H1 (cell line): ENCODE measurements at regions not wholly inside any gene's neighbourhood (a gene's known extent, or its start where the extent isn't known, plus 50 kb on each side); places are given as distances from the start of the nearest gene placed in this dataset.

ENCODE experiments used
- CTCF ChIA-PET: fragments of 300-600 bp; sonication (Branson Sonifier 250); formaldehyde crosslinking; loops from one replicate; lab custom pipeline; 2021; ENCODE audit not compliant: partially characterized antibody; lab: Charles Lee
- POLR2A ChIA-PET: fragments of 300-600 bp; sonication (Branson Sonifier 250); formaldehyde crosslinking; loops from one replicate; lab custom pipeline; 2021; ENCODE audit warnings: inconsistent platforms; ENCODE audit not compliant: partially characterized antibody; lab: Charles Lee
- DNase-seq, 2 experiments: peaks; one replicate each; pipeline versions ENCODE4 v3.0.0 to v3.0.0-alpha.2; 2010 to 2022; ENCODE audit warnings: low spot score in 2 of 2, low read depth in 1 of 2, mixed read lengths in 1 of 2
- FAIRE-seq: peaks from 2 replicates; lab custom pipeline; 2011; peaks lifted over from hg19 to GRCh38; lab: Jason Lieb, UNC
- H2AFZ ChIP-seq: 2 replicates; pipeline ENCODE4 v1.8.1; 2012; ENCODE audit warnings: low read length, inconsistent platforms
- H2AK5ac ChIP-seq: 2 replicates; pipeline ENCODE4 v1.6.1; 2013; ENCODE audit warnings: low read depth, low read length
- H2BK120ac ChIP-seq: replicated peaks from 2 replicates; pipeline ENCODE3; 2013; ENCODE audit warnings: low read depth, low read length, inconsistent platforms
- H2BK12ac ChIP-seq: 2 replicates; pipeline ENCODE4 v1.6.1; 2013; ENCODE audit warnings: low read depth, low read length
- H2BK15ac ChIP-seq: 2 replicates; pipeline ENCODE4 v1.6.1; 2013; ENCODE audit warnings: low read length
- H2BK20ac ChIP-seq: 2 replicates; pipeline ENCODE4 v1.6.1; 2013; ENCODE audit warnings: low read length
- H2BK5ac ChIP-seq: 2 replicates; pipeline ENCODE4 v1.6.1; 2013; ENCODE audit warnings: low read depth, low read length
- H3K14ac ChIP-seq: 2 replicates; pipeline ENCODE4 v1.6.1; 2013; ENCODE audit warnings: inconsistent platforms; ENCODE audit not compliant: insufficient read length
- H3K18ac ChIP-seq: 2 replicates; pipeline ENCODE4 v1.6.1; 2013; ENCODE audit warnings: low read length; ENCODE audit errors: extremely low read depth
- H3K23ac ChIP-seq: 2 replicates; pipeline ENCODE4 v1.6.1; 2013; ENCODE audit warnings: inconsistent platforms; ENCODE audit not compliant: insufficient read length
- H3K23me2 ChIP-seq: 2 replicates; pipeline ENCODE4 v1.6.1; 2013; ENCODE audit warnings: low read depth, low read length
- H3K27ac ChIP-seq: 2 replicates; pipeline ENCODE4 v1.6.1; 2011; ENCODE audit warnings: low read depth, low read length, inconsistent platforms
- H3K27me3 ChIP-seq, 4 experiments: replicated peaks in 1 of 4; 1 replicate in 1 of 4; 2 replicates in 3 of 4; pipeline versions ENCODE4 v1.6.1 to v1.8.1; 2011 to 2013; ENCODE audit warnings: low read length in 3 of 4, mild to moderate bottlenecking in 3 of 4, inconsistent platforms in 2 of 4, mixed read lengths in 2 of 4, moderate library complexity in 1 of 4; ENCODE audit not compliant: control insufficient read depth in 3 of 4, insufficient read depth in 3 of 4; ENCODE audit errors: extremely low read depth in 1 of 4
- H3K36me3 ChIP-seq, 4 experiments: 2 replicates each; pipeline versions ENCODE4 v1.6.1 to v1.8.1; 2011 to 2013; ENCODE audit warnings: mild to moderate bottlenecking in 4 of 4, low read length in 3 of 4, moderate library complexity in 2 of 4, control low read depth in 1 of 4, inconsistent platforms in 1 of 4; ENCODE audit not compliant: insufficient read depth in 4 of 4, control insufficient read depth in 2 of 4
- H3K4ac ChIP-seq: replicated peaks from 2 replicates; pipeline ENCODE3; 2013; ENCODE audit warnings: low read length, low read depth, mixed read lengths, inconsistent platforms; ENCODE audit not compliant: insufficient read length
- H3K4me1 ChIP-seq, 4 experiments: replicated peaks in 1 of 4; 1 replicate in 1 of 4; 2 replicates in 3 of 4; pipeline versions ENCODE4 v1.6.1 to v1.8.1; 2011 to 2013; ENCODE audit warnings: low read length in 3 of 4, inconsistent platforms in 2 of 4, mixed read lengths in 1 of 4; ENCODE audit not compliant: insufficient read depth in 4 of 4, control insufficient read depth in 3 of 4
- H3K4me2 ChIP-seq, 2 experiments: 2 replicates each; pipeline versions ENCODE4 v1.6.1 to v1.8.1; 2011 to 2013; ENCODE audit warnings: low read depth in 2 of 2, low read length in 2 of 2, control low read depth in 1 of 2, inconsistent platforms in 1 of 2, mild to moderate bottlenecking in 1 of 2; ENCODE audit not compliant: insufficient read depth in 1 of 2
- H3K4me3 ChIP-seq, 4 experiments: fragments of 200-600, 300-600 bp in 1 of 4; sonication (generic), shearing (Covaris generic), sonication (Bioruptor Twin) in 1 of 4; 2 replicates each; pipeline versions ENCODE4 v1.5.1 to v1.8.1; 2011 to 2016; ENCODE audit warnings: low read length in 4 of 4, low read depth in 3 of 4, control low read depth in 2 of 4, inconsistent platforms in 2 of 4, mild to moderate bottlenecking in 2 of 4, mixed read lengths in 1 of 4, moderate library complexity in 1 of 4; ENCODE audit not compliant: insufficient read depth in 2 of 4; ENCODE audit errors: extremely low read depth in 1 of 4
- H3K56ac ChIP-seq: replicated peaks from 2 replicates; pipeline ENCODE3; 2013; ENCODE audit warnings: low read depth, mild to moderate bottlenecking, mixed read lengths, low read length, inconsistent platforms; ENCODE audit not compliant: insufficient read length
- H3K79me1 ChIP-seq: 2 replicates; pipeline ENCODE4 v1.6.1; 2013; ENCODE audit warnings: low read depth, low read length, control low read depth
- H3K79me2 ChIP-seq, 2 experiments: 2 replicates each; pipeline versions ENCODE4 v1.6.1 to v1.8.1; 2012 to 2013; ENCODE audit warnings: low read length in 2 of 2, mild to moderate bottlenecking in 2 of 2, inconsistent platforms in 1 of 2; ENCODE audit not compliant: insufficient read depth in 2 of 2, control insufficient read depth in 1 of 2
- H3K9ac ChIP-seq, 4 experiments: replicated peaks in 1 of 4; 1 replicate in 1 of 4; 2 replicates in 3 of 4; pipeline versions ENCODE4 v1.6.1 to v1.8.1; 2011 to 2013; ENCODE audit warnings: low read depth in 3 of 4, low read length in 3 of 4, control low read depth in 2 of 4, mild to moderate bottlenecking in 2 of 4, moderate library complexity in 2 of 4, inconsistent platforms in 1 of 4; ENCODE audit errors: extremely low read depth in 1 of 4
- H3K9me3 ChIP-seq, 2 experiments: 2 replicates each; pipeline versions ENCODE4 v1.6.1 to v1.8.1; 2012 to 2013; ENCODE audit warnings: mild to moderate bottlenecking in 2 of 2, moderate library complexity in 2 of 2, control low read depth in 1 of 2, inconsistent platforms in 1 of 2, low read depth in 1 of 2, low read length in 1 of 2, mixed read lengths in 1 of 2; ENCODE audit not compliant: insufficient read depth in 2 of 2
- H4K20me1 ChIP-seq, 2 experiments: replicated peaks in 1 of 2; 2 replicates each; pipeline versions ENCODE3 to v1.8.1; 2011 to 2013; ENCODE audit warnings: inconsistent platforms in 2 of 2, low read length in 2 of 2, mild to moderate bottlenecking in 1 of 2; ENCODE audit not compliant: insufficient read depth in 2 of 2, control insufficient read depth in 1 of 2
- H4K5ac ChIP-seq: 2 replicates; pipeline ENCODE4 v1.6.1; 2013; ENCODE audit warnings: low read length, low read depth, mixed read lengths, inconsistent platforms; ENCODE audit not compliant: insufficient read length
- H4K8ac ChIP-seq: 2 replicates; pipeline ENCODE4 v1.8.0; 2013; ENCODE audit warnings: mild to moderate bottlenecking, moderate library complexity, low read length, inconsistent platforms; ENCODE audit not compliant: insufficient read depth; ENCODE audit errors: extremely low read depth
- H4K91ac ChIP-seq: replicated peaks from 2 replicates; pipeline ENCODE3; 2013; ENCODE audit warnings: low read length, mixed read lengths, inconsistent platforms; ENCODE audit not compliant: insufficient read length
- BCL11A ChIP-seq, 2 experiments: IDR thresholded peaks; one replicate each; pipeline ENCODE4 v1.6.1; 2011; ENCODE audit warnings: low read depth in 2 of 2, low read length in 2 of 2, mild to moderate bottlenecking in 2 of 2
- CREB1 ChIP-seq: IDR thresholded peaks from 2 replicates; pipeline ENCODE4 v1.6.1; 2012; ENCODE audit warnings: inconsistent platforms
- CTBP2 ChIP-seq: IDR thresholded peaks from 2 replicates; pipeline ENCODE4 v1.7.0; 2011; ENCODE audit warnings: borderline replicate concordance, mild to moderate bottlenecking, moderate library complexity, mixed read lengths, low read length; ENCODE audit not compliant: insufficient read depth, insufficient read length
- EP300 ChIP-seq, 2 experiments: IDR thresholded peaks; 1 replicate in 1 of 2; 2 replicates in 1 of 2; pipeline ENCODE4 v1.6.1; 2011 to 2012; ENCODE audit warnings: low read depth in 2 of 2, low read length in 2 of 2, mild to moderate bottlenecking in 2 of 2, borderline replicate concordance in 1 of 2, inconsistent platforms in 1 of 2, moderate library complexity in 1 of 2
- EZH2 ChIP-seq: fragments of 200-600 bp; sonication (generic); IDR thresholded peaks from 2 replicates; pipeline ENCODE4 v1.7.1; 2012; ENCODE audit warnings: low read depth, mild to moderate bottlenecking, moderate library complexity, low read length, inconsistent platforms; ENCODE audit not compliant: severe bottlenecking
- HDAC6 ChIP-seq: IDR thresholded peaks from one replicate; pipeline ENCODE4 v1.7.1; 2012; ENCODE audit warnings: low read depth, mild to moderate bottlenecking, inconsistent platforms, low read length, moderate library complexity
- KDM5A ChIP-seq: fragments of 200-600 bp; IDR thresholded peaks from 2 replicates; pipeline ENCODE4 v1.7.1; 2012; ENCODE audit warnings: mild to moderate bottlenecking, low read length, inconsistent platforms, mixed read lengths
- MAX ChIP-seq: IDR thresholded peaks from 2 replicates; pipeline ENCODE4 v1.6.1; 2012; ENCODE audit warnings: inconsistent platforms
- NRF1 ChIP-seq: IDR thresholded peaks from 2 replicates; pipeline ENCODE4 v1.6.1; 2011; ENCODE audit warnings: mild to moderate bottlenecking, low read depth, low read length, improper control_type of control experiment
- POU5F1 ChIP-seq: IDR thresholded peaks from 2 replicates; pipeline ENCODE4 v1.6.1; 2011; ENCODE audit warnings: low read depth, mild to moderate bottlenecking, low read length, moderate library complexity
- SAP30 ChIP-seq: fragments of 300-600 bp; sonication (generic); IDR thresholded peaks from 2 replicates; pipeline ENCODE4 v1.7.1; 2012; ENCODE audit warnings: low read length, moderate library complexity, mild to moderate bottlenecking, inconsistent platforms; ENCODE audit not compliant: insufficient read depth, insufficient replicate concordance
- SIX5 ChIP-seq: IDR thresholded peaks from 2 replicates; pipeline ENCODE4 v1.6.1; 2011; ENCODE audit warnings: mild to moderate bottlenecking, low read depth, low read length
- TAF7 ChIP-seq: optimal IDR thresholded peaks from 2 replicates; pipeline ENCODE3; 2011; ENCODE audit warnings: low read depth, mild to moderate bottlenecking, inconsistent platforms, low read length, moderate library complexity, borderline replicate concordance
- TCF12 ChIP-seq: IDR thresholded peaks from 2 replicates; pipeline ENCODE4 v1.6.1; 2011; ENCODE audit warnings: low read depth, mild to moderate bottlenecking, low read length
- ZNF274 ChIP-seq: IDR thresholded peaks from 2 replicates; pipeline ENCODE4 v1.7.0; 2012; ENCODE audit warnings: low read length, borderline replicate concordance; ENCODE audit errors: extremely low read depth
- WGBS, 2 experiments: shearing (Covaris generic) in 1 of 2; methylation state at CpG; one replicate each; pipeline versions ENCODE4 v1.1.6 to v1.1.7; 2013 to 2015; ENCODE audit warnings: low lambda C conversion rate in 2 of 2, mixed read lengths in 2 of 2, inconsistent platforms in 1 of 2, low coverage in 1 of 2, missing lambda C conversion rate in 1 of 2; ENCODE audit not compliant: insufficient replicate concordance in 2 of 2, insufficient coverage in 1 of 2, insufficient read length in 1 of 2; ENCODE audit errors: extremely low coverage in 1 of 2, missing lambda C conversion rate in 1 of 2; 5-methylcytosine and 5-hydroxymethylcytosine counted together

DNA sequence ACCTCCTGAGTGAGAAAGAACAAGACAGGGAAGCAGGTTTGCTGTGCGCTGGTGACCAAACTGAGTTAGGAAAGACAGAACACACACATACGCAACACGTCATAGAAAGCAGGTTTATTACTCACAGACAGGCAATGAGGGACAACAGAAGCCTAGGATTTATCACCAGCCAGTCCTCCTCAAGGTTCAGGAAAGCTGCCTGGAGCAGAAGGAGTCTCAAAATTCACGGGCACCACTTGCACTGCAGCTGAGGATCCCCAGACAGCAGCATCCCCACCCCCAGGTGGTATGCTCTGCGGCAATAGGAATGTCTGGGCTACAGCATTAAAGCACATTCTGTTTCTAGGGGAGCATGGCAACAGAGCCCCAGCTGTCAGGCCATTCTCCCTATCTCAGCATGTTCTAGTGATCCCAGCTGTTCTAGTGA is 284.4 kb upstream of the RGPD4 start:
- no peak overlapping the region for H3K4me3 ChIP-seq
- FAIRE-seq, result peak; percentile 75
- H4K8ac ChIP-seq, result no peak overlapping the region
- H4K20me1 ChIP-seq, result no peaks in the 10 kb centered on the region
- ChIA-PET CTCF (no interaction called here), POLR2A (no interaction called here)
- no peak overlapping the region for H2BK5ac ChIP-seq
- H2AK5ac ChIP-seq, result no peak overlapping the region
- no peaks in the 10 kb centered on the region for H3K79me1 ChIP-seq
- H3K27me3 ChIP-seq, result no peaks in the 10 kb centered on the region
- no peak overlapping the region for H3K23ac ChIP-seq
- H2BK15ac ChIP-seq, result no peak overlapping the region
- H3K18ac ChIP-seq, result no peak overlapping the region
- H2BK12ac ChIP-seq, result no peak overlapping the region
- no peak overlapping the region for H4K5ac ChIP-seq
- H2BK20ac ChIP-seq, result no peak overlapping the region
- WGBS, 2 experiments, result 83% methylated on average over 5 of the region's 5 CpGs; no CpG with 5 or more reads in 1 of the 2 experiments
- H2AFZ ChIP-seq, result peak overlapping the region; percentile 64; the same call in 1 of the 2 replicates
- H3K23me2 ChIP-seq, result no peaks in the 10 kb centered on the region
- H4K91ac ChIP-seq, result no peak overlapping the region
- H3K4ac ChIP-seq, result no peak overlapping the region
- H3K56ac ChIP-seq, result no peak overlapping the region
- peaks cover 0 to 3% (median 0%) of the 10 kb centered on the region in 4 experiments; a peak in 1 of 7 replicates for H3K4me1 ChIP-seq
- H3K4me2 ChIP-seq, result no peak overlapping the region
- no peaks in the 10 kb centered on the region for H3K9me3 ChIP-seq
- H3K14ac ChIP-seq, result no peak overlapping the region
- H2BK120ac ChIP-seq, result no peak overlapping the region
- H3K36me3 ChIP-seq, result no peaks in the 10 kb centered on the region
- no peaks in the 10 kb centered on the region for H3K79me2 ChIP-seq
- no peak overlapping the region for H3K9ac ChIP-seq
- no peak overlapping the region for H3K27ac ChIP-seq
- no peak for DNase-seq
- TF ChIP-seq CREB1 (no peak), TCF12 (0 out of 2 replicates have a peak, but pooled peaks have one; percentile 68), EP300 (IDR thresholded peaks at IDR 0.05; ENCODE audit: borderline replicate concordance in 1 of 2, low read depth in 2 of 2, low read length in 2 of 2) (peak in 1 of 2 experiments; percentile 57; a peak in 1 of 3 replicates), POU5F1 (no peak), MAX (no peak), ZNF274 (no peak), SIX5 (no peak), TAF7 (no peak), EZH2 (no peak), KDM5A (no peak), SAP30 (no peak), NRF1 (no peak), CTBP2 (no peak), BCL11A (IDR thresholded peaks at IDR 0.05; ENCODE audit: low read depth in 2 of 2, low read length in 2 of 2) (no peak), HDAC6 (no peak)
